Right hindlimb (tissue), 1 donor: ENCODE measurements at regions not wholly inside any gene's neighbourhood (a gene's known extent, or its start where the extent isn't known, plus 50 kb on each side); places are given as distances from the start of the nearest gene placed in this dataset.
A peak's percentile ranks its signal among the peaks of the same experiment; 100 is the strongest.

ENCODE experiments used
- DNase-seq: peaks from one replicate; pipeline ENCODE4 v3.0.0-alpha.2; 2018

- no peak for DNase-seq
Observed at GRCh38 chr3:113096188-113096892, 105.6 kb downstream of the GTPBP8 start.

DNA sequence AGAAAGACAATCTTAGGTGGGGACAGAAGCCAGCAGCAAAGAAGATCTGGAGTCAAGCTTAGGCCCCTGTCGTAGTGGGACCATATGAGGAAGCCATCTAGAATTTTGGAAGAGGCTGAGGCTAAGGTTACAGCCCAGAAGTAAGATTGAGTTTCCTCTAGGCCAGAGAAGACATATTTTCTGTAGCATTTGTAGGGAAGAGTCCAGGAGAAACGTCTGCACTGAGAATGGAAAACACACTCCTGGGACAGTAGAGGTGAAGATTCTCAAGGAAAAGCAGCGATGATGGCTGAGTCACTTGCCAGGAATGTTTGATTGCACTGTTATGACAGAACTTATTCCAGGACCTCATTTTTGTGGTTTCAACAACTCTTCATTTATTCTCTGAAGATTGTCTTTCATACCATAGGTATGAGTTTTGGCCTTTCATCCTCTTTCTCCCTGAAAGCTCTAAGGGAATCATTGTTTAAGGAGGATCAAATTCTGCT lies 107.2 kb downstream of the GTPBP8 start:
- DNase-seq: peak; percentile 59

GRCh38 chr3:113100063-113100462 lies 109.3 kb downstream of the GTPBP8 start:
- DNase-seq: no peak

GRCh38 chr3:113103588-113103987 lies 107.8 kb upstream of the BOC start:
- DNase-seq: no peak

DNA sequence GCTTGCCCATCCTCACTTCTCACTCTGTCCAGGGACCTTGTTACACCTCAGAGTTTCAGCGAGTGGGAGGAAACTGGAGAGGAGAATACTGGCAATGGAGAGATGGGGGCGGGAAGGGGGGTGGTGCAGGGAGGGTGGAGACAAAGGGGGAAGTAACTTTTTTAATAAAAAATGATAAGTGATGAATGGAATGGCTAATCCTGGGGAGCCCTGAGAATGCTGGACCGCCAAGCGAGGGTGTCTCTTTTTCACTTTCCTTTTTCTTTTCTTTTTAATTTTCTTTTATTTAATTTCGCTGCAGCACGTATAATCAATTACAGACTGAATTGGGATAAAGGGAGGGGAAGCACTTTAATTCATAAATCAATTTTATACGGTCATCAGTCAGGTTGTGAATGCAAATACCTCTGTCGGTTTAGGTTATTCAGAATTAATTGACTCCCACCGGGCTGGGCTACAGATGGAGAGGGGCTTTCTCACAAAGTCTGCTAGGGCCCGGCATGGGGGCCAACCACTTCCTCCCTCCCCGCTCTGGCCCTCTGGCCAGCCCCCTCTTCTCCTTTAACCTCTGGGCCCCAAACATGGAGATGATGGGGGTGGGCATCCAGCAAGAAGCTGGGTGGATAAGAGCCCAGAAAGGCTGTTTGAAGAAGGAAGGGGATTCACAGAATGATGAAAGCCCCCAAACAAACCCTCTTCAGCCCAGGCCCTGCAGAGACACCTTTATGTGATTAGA lies 106.8 kb upstream of the BOC start:
- DNase-seq: no peak

- DNase-seq: peak; percentile 62
Observed at GRCh38 chr3:113105093-113105449, 106.3 kb upstream of the BOC start.

DNA sequence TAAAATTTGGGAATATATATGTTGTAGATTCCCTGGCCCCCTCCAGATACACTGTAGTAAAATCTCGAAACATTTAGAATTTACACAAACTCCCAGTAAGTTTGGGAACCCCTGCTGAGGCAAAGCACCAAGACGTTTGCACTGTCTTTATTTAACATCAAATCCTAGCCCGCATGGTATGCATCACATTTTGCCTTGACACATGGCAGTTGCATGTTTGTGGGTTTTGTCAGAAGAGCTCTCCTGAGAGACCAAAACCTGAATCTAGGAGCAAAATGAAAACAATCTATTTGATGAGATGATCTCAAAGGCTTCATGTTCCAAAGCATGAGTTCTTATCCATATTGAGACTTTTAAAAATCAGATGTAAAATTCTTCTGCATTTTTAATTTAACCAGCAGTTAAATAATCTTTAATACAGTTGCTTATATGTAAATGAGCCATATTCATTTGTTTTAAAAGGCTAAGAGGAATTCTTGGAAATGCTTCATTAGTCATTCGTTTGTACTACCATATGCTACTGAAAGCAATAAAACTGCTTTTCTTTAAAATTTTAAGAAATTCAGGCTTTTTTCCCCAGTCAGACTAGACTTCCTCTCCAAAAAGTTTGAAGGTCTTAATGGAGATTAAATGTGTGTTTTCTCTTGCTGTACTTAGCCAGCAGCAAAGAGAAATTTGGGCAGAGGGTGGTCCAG lies 105.2 kb upstream of the BOC start:
- DNase-seq: no peak

DNA sequence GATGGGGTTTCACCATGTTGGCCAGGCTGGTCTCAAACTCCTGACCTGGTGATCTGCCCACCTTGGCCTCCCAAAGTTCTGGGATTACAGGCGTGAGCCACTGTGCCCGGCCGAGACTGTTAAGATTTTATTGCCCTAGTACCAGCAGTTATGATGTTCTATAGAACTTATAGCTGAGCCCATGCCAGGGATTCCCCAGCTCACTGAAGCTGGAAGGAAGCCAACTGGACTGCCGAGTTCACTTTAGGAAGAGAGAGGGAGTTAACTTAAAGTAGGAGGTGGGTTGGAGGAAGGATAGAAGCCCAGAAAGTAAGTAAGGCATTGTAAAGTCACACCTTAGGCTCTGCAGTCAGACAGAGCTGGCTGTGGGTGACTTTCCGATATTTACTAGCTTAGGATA lies 101.1 kb upstream of the BOC start:
- no peak for DNase-seq

GRCh38 chr3:113111011-113111707 lies 100.2 kb upstream of the BOC start:
- DNase-seq: no peak

DNA sequence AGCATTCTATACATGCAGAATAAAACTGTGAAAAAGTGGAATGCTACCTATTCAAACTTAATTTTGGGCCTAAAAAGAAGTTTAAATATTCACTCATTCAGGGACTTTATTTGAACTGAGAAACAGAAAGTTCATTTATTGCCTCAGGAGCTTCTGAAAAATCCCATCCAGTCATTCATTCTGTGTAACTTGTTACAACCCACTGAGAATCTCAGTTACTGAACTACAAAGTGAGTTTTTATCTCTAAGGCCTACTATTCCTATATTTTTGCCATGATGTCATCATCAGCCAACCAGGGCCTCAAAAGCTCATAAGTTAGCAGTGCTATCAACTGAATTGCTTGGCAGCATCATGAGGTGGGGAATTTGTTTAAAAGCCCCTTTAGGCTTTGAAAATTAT lies 98.0 kb upstream of the BOC start:
- no peak for DNase-seq

GRCh38 chr3:113117511-113118234 lies 93.7 kb upstream of the BOC start:
- peak; percentile 74 for DNase-seq

GRCh38 chr3:113118336-113118735 lies 93.0 kb upstream of the BOC start:
- DNase-seq: peak; percentile 68

DNA sequence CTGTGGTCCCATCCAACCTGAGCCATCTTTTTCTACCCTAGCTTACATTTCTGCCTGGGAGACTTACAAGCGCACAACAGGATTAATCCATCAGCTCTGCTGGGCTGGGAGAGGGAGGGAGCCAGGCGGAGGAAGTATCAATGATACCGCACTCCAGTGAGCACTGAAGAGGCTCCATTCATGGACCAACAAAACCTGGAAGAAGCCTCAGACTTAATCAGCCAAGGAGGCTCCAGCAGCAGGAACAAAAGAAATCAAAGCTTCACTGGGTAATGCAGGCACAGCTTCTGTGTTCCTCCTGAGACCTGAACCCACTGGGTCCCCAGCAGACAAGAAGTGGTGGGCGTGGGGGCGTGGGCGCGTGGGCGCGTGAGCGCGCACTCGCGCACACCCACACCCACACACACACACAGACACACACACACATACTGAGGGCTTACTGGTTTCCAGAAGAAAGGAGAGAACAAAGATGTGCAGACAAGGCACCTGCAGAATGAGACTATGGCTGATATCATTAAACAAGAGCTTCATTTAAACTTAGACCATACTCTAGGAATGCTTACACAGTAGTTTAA lies 87.0 kb upstream of the BOC start:
- no peak for DNase-seq

DNA sequence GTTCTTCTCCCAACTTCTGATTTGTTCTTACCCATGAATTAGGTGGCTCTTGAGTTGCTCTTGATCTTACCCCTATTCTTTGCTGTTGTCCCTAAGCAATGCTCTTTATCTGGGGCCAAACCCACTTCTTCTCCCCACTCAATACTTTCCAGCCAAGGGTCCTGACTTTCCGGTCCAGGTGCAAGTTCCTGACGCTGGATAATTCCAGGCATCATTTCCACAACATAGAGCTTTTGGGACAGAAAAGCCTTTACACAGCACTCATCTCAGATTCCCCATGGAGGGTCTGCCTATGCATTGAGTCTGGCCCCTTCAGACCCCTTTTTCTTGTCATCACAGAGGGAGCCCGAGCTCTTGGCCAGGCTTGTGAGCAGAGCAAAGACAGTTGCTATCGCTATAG lies 85.4 kb upstream of the BOC start:
- DNase-seq: peak; percentile 61

DNA sequence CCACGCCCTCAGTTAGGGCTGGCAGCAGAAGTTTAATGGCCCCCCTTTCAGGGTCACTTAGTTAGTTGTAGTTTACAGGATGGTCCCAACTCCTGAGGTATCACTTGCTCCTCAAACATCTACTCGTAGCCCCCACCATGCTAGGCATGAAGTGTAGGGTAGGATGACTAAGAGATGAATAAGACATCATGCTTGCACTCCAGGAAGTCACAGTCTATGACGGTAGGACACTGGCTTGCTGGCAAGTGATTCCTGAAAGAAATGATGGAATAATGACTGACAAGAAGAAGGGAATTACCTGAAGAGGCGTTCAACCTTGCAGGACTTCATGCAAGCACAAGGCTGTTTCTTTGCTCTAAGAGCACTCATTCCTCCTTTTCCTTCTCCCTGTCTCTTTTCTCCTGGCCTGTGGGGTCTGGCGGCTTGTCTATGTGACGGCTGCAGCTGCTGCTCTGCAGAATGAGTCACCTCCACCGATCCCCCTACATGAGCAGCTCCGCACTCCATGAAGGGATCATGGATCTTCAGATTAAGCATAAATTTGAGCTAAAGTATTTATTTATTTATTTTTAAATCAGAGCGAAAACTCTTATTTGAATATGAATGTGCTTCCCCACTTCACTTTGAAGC lies 82.9 kb upstream of the BOC start:
- no peak for DNase-seq

- no peak for DNase-seq
Observed at GRCh38 chr3:113129168-113129567, 82.2 kb upstream of the BOC start.

GRCh38 chr3:113132571-113132996 lies 78.8 kb upstream of the BOC start:
- DNase-seq: no peak

DNA sequence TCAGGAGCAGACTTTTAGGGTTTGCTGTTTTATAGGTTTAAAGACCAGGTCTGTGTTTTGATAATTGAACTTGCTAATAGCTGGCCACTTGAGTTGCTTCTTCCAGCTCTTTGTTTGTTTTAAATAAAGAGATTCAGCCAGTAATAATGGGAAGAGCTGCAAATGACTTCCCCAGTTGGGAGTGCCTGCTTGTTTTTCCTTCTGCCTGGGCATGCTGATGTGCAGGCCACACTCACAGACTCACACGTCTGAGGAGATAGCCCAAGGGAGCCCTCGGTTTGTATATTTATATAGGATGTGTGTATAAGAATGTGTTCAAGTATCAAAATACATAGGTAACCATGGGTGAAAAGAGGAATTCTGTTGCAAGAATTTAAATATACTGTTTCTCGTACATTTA lies 78.2 kb upstream of the BOC start:
- DNase-seq: no peak

GRCh38 chr3:113136071-113136470 lies 75.3 kb upstream of the BOC start:
- DNase-seq: no peak

GRCh38 chr3:113136544-113136943 lies 74.8 kb upstream of the BOC start:
- DNase-seq: no peak

DNA sequence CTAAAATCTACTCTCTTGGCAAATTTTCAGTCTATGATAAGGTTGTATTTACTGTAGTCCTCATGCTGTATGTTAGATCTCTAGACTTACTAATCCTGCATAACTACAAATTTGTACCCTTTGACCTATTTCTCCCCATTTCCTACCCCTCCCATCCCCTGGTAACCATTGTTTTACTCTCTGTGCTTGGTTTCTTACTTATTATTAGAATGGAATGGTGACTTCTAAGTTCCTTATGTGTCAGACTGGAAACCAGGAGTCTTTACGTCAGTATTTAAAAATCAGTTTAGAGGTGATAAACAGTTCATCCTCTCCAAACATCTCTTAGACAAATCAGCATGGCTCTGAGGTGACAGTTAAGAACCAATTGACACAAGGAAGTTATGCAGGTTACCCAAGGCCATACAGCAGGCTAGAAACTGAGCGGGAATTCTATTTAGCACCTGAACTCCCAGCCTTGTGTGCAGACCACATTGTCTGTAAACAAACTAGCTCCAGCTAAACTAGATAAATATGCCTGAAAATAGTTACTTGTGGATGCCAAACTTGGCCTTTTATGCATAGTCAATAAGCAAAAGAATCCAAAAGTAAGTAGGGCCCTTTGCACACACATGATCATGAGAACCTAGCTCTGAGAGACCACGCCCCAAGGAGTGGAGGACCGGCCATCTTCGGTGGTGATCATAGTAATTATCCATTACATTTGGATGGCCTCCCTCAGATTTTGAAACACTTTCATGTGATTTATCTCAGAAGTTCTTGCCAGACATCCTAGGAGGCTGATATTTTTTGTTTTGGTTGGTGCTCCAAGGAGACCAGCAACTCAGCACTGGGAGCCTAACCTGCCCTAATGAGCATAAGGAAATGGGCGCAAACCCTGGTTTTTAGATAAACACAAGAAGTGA lies 72.3 kb upstream of the BOC start:
- no peak for DNase-seq
